HEK293 (cell line): ENCODE measurements at regions not wholly inside any gene's neighbourhood (a gene's known extent, or its start where the extent isn't known, plus 50 kb on each side); places are given as distances from the start of the nearest gene placed in this dataset.

Experiments
- CTCF ChIA-PET: fragments of 350-600 bp; formaldehyde crosslinking; extraction: SDS; loops from one replicate; lab custom pipeline; 2021; ENCODE audit warnings: antibody characterized with exemption; lab: Yijun Ruan, JAX
- POLR2A ChIA-PET: fragments of 300-600 bp; formaldehyde crosslinking; extraction: SDS; loops from one replicate; lab custom pipeline; 2020; ENCODE audit warnings: antibody characterized with exemption, inconsistent platforms; lab: Yijun Ruan, JAX
- H3K27ac ChIP-seq: fragments of 200-500 bp; sonication (Bioruptor generic); 2 replicates; pipeline ENCODE4 v1.5.1; 2014; ENCODE audit warnings: low read depth, low read length, control low read depth, inconsistent platforms; ENCODE audit errors: extremely low read depth
- H3K36me3 ChIP-seq, 2 experiments: fragments of 200-500 bp in 1 of 2; sonication (Bioruptor generic) in 1 of 2; 1 replicate in 1 of 2; 2 replicates in 1 of 2; pipeline ENCODE4 v1.5.1; 2014 to 2017; ENCODE audit warnings: inconsistent platforms in 2 of 2, low read length in 2 of 2; ENCODE audit not compliant: control insufficient read depth in 2 of 2, insufficient read depth in 1 of 2
- H3K4me1 ChIP-seq: fragments of 200-500 bp; sonication (Bioruptor generic); 2 replicates; pipeline ENCODE4 v1.5.1; 2014; ENCODE audit warnings: mild to moderate bottlenecking, low read length, inconsistent platforms; ENCODE audit not compliant: control insufficient read depth, insufficient read depth
- H3K4me3 ChIP-seq: 2 replicates; pipeline ENCODE4 v1.5.1; 2011; ENCODE audit warnings: low read depth, mild to moderate bottlenecking, control low read depth, low read length, moderate library complexity
- H3K9me3 ChIP-seq: fragments of 200-500 bp; sonication (Bioruptor generic); 2 replicates; pipeline ENCODE4 v1.5.1; 2014; ENCODE audit warnings: low read depth, low read length, inconsistent platforms; ENCODE audit not compliant: control insufficient read depth, insufficient read depth
- MEIS1 ChIP-seq: sonication (generic); formaldehyde crosslinking; IDR thresholded peaks from 2 replicates; pipeline ENCODE4 v1.8.1; 2022; ENCODE audit warnings: missing genetic modification reagents, mild to moderate bottlenecking, borderline replicate concordance
- REPIN1 ChIP-seq: fragments of 450-650 bp; formaldehyde crosslinking; IDR thresholded peaks from 2 replicates; pipeline ENCODE4 v1.5.1; 2017; ENCODE audit warnings: missing biosample characterization, missing genetic modification characterization, low read depth
- SETDB1 ChIP-seq: IDR thresholded peaks from one replicate; pipeline ENCODE4 v1.6.1; 2017; ENCODE audit warnings: mild to moderate bottlenecking, low read length, moderate library complexity, mixed read lengths; ENCODE audit not compliant: insufficient read length
- ZEB2 ChIP-seq: fragments of 450-650 bp; formaldehyde crosslinking; IDR thresholded peaks from 2 replicates; pipeline ENCODE4 v1.5.1; 2016; ENCODE audit warnings: missing biosample characterization, missing genetic modification characterization
- ZNF140 ChIP-seq: fragments of 450-650 bp; formaldehyde crosslinking; IDR thresholded peaks from 2 replicates; pipeline ENCODE4 v1.5.1; 2016; ENCODE audit warnings: missing biosample characterization, missing genetic modification characterization
- ZNF175 ChIP-seq: fragments of 450-650 bp; formaldehyde crosslinking; IDR thresholded peaks from 2 replicates; pipeline ENCODE4 v1.5.1; 2016; ENCODE audit warnings: missing biosample characterization, missing genetic modification characterization
- ZNF423 ChIP-seq: fragments of 450-650 bp; formaldehyde crosslinking; IDR thresholded peaks from 2 replicates; pipeline ENCODE4 v1.5.1; 2016; ENCODE audit warnings: missing biosample characterization, missing genetic modification characterization
- ZNF510 ChIP-seq: fragments of 450-650 bp; formaldehyde crosslinking; IDR thresholded peaks from 2 replicates; pipeline ENCODE4 v1.5.1; 2018; ENCODE audit warnings: mild to moderate bottlenecking, missing genetic modification characterization, missing biosample characterization; ENCODE audit not compliant: insufficient replicate concordance
- ZNF571 ChIP-seq: fragments of 450-650 bp; formaldehyde crosslinking; IDR thresholded peaks from 2 replicates; pipeline ENCODE4 v1.5.0; 2017; ENCODE audit warnings: missing biosample characterization, missing genetic modification characterization
- ZNF660 ChIP-seq: fragments of 450-650 bp; IDR thresholded peaks from 2 replicates; pipeline ENCODE4 v1.5.1; 2018; ENCODE audit warnings: missing biosample characterization, mild to moderate bottlenecking, missing genetic modification characterization
- ZNF670 ChIP-seq: fragments of 450-650 bp; formaldehyde crosslinking; IDR thresholded peaks from 2 replicates; pipeline ENCODE4 v1.5.1; 2016; ENCODE audit warnings: missing biosample characterization, missing genetic modification characterization, low read depth
- ZNF768 ChIP-seq: fragments of 450-650 bp; formaldehyde crosslinking; IDR thresholded peaks from 2 replicates; pipeline ENCODE4 v1.5.1; 2018; ENCODE audit warnings: missing biosample characterization, mild to moderate bottlenecking, missing genetic modification characterization
- TF ChIP-seq, protein P1 (sequence below): fragments of 450-650 bp; formaldehyde crosslinking; IDR thresholded peaks from 2 replicates; pipeline ENCODE4 v1.5.1; 2016; ENCODE audit warnings: missing biosample characterization, missing genetic modification characterization
- TF ChIP-seq, protein P2 (sequence below): fragments of 450-650 bp; formaldehyde crosslinking; IDR thresholded peaks from 2 replicates; pipeline ENCODE4 v1.5.1; 2017; ENCODE audit warnings: missing biosample characterization, missing genetic modification characterization
- TF ChIP-seq, protein P3 (sequence below): fragments of 450-650 bp; formaldehyde crosslinking; IDR thresholded peaks from 2 replicates; pipeline ENCODE4 v1.5.1; 2016; ENCODE audit warnings: missing biosample characterization, missing genetic modification characterization
- TF ChIP-seq, protein P4 (sequence below): fragments of 450-650 bp; formaldehyde crosslinking; IDR thresholded peaks from 2 replicates; pipeline ENCODE4 v1.5.1; 2017; ENCODE audit warnings: missing biosample characterization, missing genetic modification characterization
- TF ChIP-seq, protein P5 (sequence below): fragments of 450-650 bp; formaldehyde crosslinking; IDR thresholded peaks from 2 replicates; pipeline ENCODE4 v1.5.1; 2017; ENCODE audit warnings: missing biosample characterization, missing genetic modification characterization
- TF ChIP-seq, protein P6 (sequence below): fragments of 450-650 bp; formaldehyde crosslinking; IDR thresholded peaks from 2 replicates; pipeline ENCODE4 v1.5.1; 2016; ENCODE audit warnings: missing biosample characterization, missing genetic modification characterization, low read depth
- TF ChIP-seq, protein P7 (sequence below): fragments of 450-650 bp; formaldehyde crosslinking; IDR thresholded peaks from 2 replicates; pipeline ENCODE4 v1.5.1; 2017; ENCODE audit warnings: missing biosample characterization, mild to moderate bottlenecking, missing genetic modification characterization, moderate library complexity

DNA sequence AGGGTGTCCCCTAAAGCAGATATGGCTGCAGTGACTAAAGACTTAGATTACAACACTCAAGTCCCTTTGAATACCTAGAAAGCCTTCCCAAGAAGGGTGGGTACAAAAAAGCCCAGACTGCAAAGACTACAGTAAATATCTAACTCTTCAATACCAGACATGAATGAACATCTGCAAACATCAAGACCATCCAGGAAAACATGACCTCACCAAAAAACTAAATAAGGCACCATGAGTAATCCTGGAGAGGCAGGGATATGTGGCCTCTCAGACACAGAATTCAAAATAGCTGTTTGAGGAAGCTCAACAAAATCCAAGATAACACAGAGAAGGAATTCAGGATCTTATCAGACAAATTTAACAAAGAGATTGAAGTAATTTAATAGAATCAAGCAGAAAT lies 138.2 kb upstream of the OTOS start:
- no peaks in the 10 kb centered on the region for H3K4me1 ChIP-seq
- no peak overlapping the region for H3K27ac ChIP-seq
- H3K9me3 ChIP-seq: no peaks in the 10 kb centered on the region
- no peak for TF ChIP-seq ZNF140 (tag by site-specific recombination)
- TF ChIP-seq, protein P1, sequence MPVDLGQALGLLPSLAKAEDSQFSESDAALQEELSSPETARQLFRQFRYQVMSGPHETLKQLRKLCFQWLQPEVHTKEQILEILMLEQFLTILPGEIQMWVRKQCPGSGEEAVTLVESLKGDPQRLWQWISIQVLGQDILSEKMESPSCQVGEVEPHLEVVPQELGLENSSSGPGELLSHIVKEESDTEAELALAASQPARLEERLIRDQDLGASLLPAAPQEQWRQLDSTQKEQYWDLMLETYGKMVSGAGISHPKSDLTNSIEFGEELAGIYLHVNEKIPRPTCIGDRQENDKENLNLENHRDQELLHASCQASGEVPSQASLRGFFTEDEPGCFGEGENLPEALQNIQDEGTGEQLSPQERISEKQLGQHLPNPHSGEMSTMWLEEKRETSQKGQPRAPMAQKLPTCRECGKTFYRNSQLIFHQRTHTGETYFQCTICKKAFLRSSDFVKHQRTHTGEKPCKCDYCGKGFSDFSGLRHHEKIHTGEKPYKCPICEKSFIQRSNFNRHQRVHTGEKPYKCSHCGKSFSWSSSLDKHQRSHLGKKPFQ (tag by site-specific recombination): no peak
- TF ChIP-seq ZNF510: no peak
- TF ChIP-seq ZNF423: no peak
- no peak for TF ChIP-seq ZNF571
- TF ChIP-seq, protein P2, sequence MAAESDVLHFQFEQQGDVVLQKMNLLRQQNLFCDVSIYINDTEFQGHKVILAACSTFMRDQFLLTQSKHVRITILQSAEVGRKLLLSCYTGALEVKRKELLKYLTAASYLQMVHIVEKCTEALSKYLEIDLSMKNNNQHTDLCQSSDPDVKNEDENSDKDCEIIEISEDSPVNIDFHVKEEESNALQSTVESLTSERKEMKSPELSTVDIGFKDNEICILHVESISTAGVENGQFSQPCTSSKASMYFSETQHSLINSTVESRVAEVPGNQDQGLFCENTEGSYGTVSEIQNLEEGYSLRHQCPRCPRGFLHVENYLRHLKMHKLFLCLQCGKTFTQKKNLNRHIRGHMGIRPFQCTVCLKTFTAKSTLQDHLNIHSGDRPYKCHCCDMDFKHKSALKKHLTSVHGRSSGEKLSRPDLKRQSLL: no peak
- TF ChIP-seq, protein P3, sequence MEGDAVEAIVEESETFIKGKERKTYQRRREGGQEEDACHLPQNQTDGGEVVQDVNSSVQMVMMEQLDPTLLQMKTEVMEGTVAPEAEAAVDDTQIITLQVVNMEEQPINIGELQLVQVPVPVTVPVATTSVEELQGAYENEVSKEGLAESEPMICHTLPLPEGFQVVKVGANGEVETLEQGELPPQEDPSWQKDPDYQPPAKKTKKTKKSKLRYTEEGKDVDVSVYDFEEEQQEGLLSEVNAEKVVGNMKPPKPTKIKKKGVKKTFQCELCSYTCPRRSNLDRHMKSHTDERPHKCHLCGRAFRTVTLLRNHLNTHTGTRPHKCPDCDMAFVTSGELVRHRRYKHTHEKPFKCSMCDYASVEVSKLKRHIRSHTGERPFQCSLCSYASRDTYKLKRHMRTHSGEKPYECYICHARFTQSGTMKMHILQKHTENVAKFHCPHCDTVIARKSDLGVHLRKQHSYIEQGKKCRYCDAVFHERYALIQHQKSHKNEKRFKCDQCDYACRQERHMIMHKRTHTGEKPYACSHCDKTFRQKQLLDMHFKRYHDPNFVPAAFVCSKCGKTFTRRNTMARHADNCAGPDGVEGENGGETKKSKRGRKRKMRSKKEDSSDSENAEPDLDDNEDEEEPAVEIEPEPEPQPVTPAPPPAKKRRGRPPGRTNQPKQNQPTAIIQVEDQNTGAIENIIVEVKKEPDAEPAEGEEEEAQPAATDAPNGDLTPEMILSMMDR (tag by site-specific recombination): no peak
- TF ChIP-seq REPIN1 (tag by site-specific recombination): no peak
- no peak for TF ChIP-seq SETDB1
- no peak for TF ChIP-seq ZNF768 (tag by site-specific recombination)
- TF ChIP-seq, protein P4, sequence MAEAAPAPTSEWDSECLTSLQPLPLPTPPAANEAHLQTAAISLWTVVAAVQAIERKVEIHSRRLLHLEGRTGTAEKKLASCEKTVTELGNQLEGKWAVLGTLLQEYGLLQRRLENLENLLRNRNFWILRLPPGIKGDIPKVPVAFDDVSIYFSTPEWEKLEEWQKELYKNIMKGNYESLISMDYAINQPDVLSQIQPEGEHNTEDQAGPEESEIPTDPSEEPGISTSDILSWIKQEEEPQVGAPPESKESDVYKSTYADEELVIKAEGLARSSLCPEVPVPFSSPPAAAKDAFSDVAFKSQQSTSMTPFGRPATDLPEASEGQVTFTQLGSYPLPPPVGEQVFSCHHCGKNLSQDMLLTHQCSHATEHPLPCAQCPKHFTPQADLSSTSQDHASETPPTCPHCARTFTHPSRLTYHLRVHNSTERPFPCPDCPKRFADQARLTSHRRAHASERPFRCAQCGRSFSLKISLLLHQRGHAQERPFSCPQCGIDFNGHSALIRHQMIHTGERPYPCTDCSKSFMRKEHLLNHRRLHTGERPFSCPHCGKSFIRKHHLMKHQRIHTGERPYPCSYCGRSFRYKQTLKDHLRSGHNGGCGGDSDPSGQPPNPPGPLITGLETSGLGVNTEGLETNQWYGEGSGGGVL (tag by site-specific recombination): no peak
- TF ChIP-seq ZNF660: no peak
- TF ChIP-seq, protein P5, sequence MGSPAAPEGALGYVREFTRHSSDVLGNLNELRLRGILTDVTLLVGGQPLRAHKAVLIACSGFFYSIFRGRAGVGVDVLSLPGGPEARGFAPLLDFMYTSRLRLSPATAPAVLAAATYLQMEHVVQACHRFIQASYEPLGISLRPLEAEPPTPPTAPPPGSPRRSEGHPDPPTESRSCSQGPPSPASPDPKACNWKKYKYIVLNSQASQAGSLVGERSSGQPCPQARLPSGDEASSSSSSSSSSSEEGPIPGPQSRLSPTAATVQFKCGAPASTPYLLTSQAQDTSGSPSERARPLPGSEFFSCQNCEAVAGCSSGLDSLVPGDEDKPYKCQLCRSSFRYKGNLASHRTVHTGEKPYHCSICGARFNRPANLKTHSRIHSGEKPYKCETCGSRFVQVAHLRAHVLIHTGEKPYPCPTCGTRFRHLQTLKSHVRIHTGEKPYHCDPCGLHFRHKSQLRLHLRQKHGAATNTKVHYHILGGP: no peak
- no peak for TF ChIP-seq ZNF670
- no peak for TF ChIP-seq ZNF175 (tag by site-specific recombination)
- TF ChIP-seq, protein P6, sequence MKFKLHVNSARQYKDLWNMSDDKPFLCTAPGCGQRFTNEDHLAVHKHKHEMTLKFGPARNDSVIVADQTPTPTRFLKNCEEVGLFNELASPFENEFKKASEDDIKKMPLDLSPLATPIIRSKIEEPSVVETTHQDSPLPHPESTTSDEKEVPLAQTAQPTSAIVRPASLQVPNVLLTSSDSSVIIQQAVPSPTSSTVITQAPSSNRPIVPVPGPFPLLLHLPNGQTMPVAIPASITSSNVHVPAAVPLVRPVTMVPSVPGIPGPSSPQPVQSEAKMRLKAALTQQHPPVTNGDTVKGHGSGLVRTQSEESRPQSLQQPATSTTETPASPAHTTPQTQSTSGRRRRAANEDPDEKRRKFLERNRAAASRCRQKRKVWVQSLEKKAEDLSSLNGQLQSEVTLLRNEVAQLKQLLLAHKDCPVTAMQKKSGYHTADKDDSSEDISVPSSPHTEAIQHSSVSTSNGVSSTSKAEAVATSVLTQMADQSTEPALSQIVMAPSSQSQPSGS (tag by site-specific recombination): no peak
- no peak for TF ChIP-seq MEIS1 (CRISPR knock-in tag)
- TF ChIP-seq, protein P7, sequence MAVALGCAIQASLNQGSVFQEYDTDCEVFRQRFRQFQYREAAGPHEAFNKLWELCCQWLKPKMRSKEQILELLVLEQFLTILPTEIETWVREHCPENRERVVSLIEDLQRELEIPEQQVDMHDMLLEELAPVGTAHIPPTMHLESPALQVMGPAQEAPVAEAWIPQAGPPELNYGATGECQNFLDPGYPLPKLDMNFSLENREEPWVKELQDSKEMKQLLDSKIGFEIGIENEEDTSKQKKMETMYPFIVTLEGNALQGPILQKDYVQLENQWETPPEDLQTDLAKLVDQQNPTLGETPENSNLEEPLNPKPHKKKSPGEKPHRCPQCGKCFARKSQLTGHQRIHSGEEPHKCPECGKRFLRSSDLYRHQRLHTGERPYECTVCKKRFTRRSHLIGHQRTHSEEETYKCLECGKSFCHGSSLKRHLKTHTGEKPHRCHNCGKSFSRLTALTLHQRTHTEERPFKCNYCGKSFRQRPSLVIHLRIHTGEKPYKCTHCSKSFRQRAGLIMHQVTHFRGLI (tag by site-specific recombination): no peak
- TF ChIP-seq ZEB2 (tag by site-specific recombination): no peak
- CTCF ChIA-PET: interaction anchor here (1.3 kb wide), 1 partner anchor 217 kb away, joined by 3 read pairs; no protein-coding TSS in a partner anchor
- POLR2A ChIA-PET: no interaction called here
- no peak overlapping the region for H3K4me3 ChIP-seq
- no peaks in the 10 kb centered on the region for H3K36me3 ChIP-seq
